H1 (cell line): ENCODE measurements at regions not wholly inside any gene's neighbourhood (a gene's known extent, or its start where the extent isn't known, plus 50 kb on each side); places are given as distances from the start of the nearest gene placed in this dataset.
A peak's percentile ranks its signal among the peaks of the same experiment; 100 is the strongest.

Experiments used
- CEBPB ChIP-seq: IDR thresholded peaks from 2 replicates; pipeline ENCODE4 v1.6.1; 2012; ENCODE audit warnings: low read depth, low read length
- CHD2 ChIP-seq: IDR thresholded peaks from 2 replicates; pipeline ENCODE4 v1.6.1; 2012; ENCODE audit warnings: low read length, improper control_type of control experiment
- EGR1 ChIP-seq: IDR thresholded peaks from 2 replicates; pipeline ENCODE4 v1.6.1; 2011; ENCODE audit warnings: low read depth, low read length, borderline replicate concordance
- EP300 ChIP-seq, 2 experiments: IDR thresholded peaks; 1 replicate in 1 of 2; 2 replicates in 1 of 2; pipeline ENCODE4 v1.6.1; 2011 to 2012; ENCODE audit warnings: low read depth in 2 of 2, low read length in 2 of 2, mild to moderate bottlenecking in 2 of 2, borderline replicate concordance in 1 of 2, inconsistent platforms in 1 of 2, moderate library complexity in 1 of 2
- EZH2 ChIP-seq: fragments of 200-600 bp; sonication (generic); IDR thresholded peaks from 2 replicates; pipeline ENCODE4 v1.7.1; 2012; ENCODE audit warnings: low read depth, mild to moderate bottlenecking, moderate library complexity, low read length, inconsistent platforms; ENCODE audit not compliant: severe bottlenecking
- HDAC2 ChIP-seq, 2 experiments: fragments of 300-600 bp in 1 of 2; sonication (generic) in 1 of 2; IDR thresholded peaks; 2 replicates each; pipeline ENCODE4 v1.6.1; 2011 to 2012; ENCODE audit warnings: low read depth in 2 of 2, low read length in 2 of 2, mild to moderate bottlenecking in 2 of 2, moderate library complexity in 2 of 2, borderline replicate concordance in 1 of 2, inconsistent platforms in 1 of 2
- JUND ChIP-seq: IDR thresholded peaks from 2 replicates; pipeline ENCODE4 v1.6.1; 2011; ENCODE audit warnings: mild to moderate bottlenecking, improper control_type of control experiment, low read length
- POLR2A ChIP-seq, 2 experiments: IDR thresholded peaks; 1 replicate in 1 of 2; 2 replicates in 1 of 2; pipeline ENCODE4 v1.6.1; 2011; ENCODE audit warnings: low read depth in 2 of 2, low read length in 2 of 2, mild to moderate bottlenecking in 2 of 2; ENCODE audit errors: control extremely low read depth in 1 of 2
- RAD21 ChIP-seq, 2 experiments: IDR thresholded peaks in 1 of 2; conservative IDR thresholded peaks in 1 of 2; 2 replicates each; pipeline ENCODE4 v1.6.1; 2011; ENCODE audit warnings: low read depth in 2 of 2, low read length in 2 of 2, improper control_type of control experiment in 1 of 2, inconsistent platforms in 1 of 2, mild to moderate bottlenecking in 1 of 2, moderate library complexity in 1 of 2
- SIN3A ChIP-seq, 2 experiments: IDR thresholded peaks in 1 of 2; conservative IDR thresholded peaks in 1 of 2; 2 replicates each; pipeline ENCODE4 v1.6.1; 2011 to 2012; ENCODE audit warnings: low read length in 2 of 2, improper control_type of control experiment in 1 of 2, low read depth in 1 of 2, mild to moderate bottlenecking in 1 of 2
- TAF7 ChIP-seq: optimal IDR thresholded peaks from 2 replicates; pipeline ENCODE3; 2011; ENCODE audit warnings: low read depth, mild to moderate bottlenecking, inconsistent platforms, low read length, moderate library complexity, borderline replicate concordance
- ZNF274 ChIP-seq: IDR thresholded peaks from 2 replicates; pipeline ENCODE4 v1.7.0; 2012; ENCODE audit warnings: low read length, borderline replicate concordance; ENCODE audit errors: extremely low read depth
- TF ChIP-seq, protein P1 (sequence below), 3 experiments: IDR thresholded peaks; 1 replicate in 2 of 3; 2 replicates in 1 of 3; pipeline versions ENCODE4 v1.5.1 to v1.6.1; 2011; ENCODE audit warnings: low read length in 3 of 3, mild to moderate bottlenecking in 3 of 3, inconsistent platforms in 2 of 3, low read depth in 1 of 3, moderate library complexity in 1 of 3; ENCODE audit not compliant: insufficient read depth in 1 of 3; ENCODE audit errors: control extremely low read depth in 1 of 3

DNA sequence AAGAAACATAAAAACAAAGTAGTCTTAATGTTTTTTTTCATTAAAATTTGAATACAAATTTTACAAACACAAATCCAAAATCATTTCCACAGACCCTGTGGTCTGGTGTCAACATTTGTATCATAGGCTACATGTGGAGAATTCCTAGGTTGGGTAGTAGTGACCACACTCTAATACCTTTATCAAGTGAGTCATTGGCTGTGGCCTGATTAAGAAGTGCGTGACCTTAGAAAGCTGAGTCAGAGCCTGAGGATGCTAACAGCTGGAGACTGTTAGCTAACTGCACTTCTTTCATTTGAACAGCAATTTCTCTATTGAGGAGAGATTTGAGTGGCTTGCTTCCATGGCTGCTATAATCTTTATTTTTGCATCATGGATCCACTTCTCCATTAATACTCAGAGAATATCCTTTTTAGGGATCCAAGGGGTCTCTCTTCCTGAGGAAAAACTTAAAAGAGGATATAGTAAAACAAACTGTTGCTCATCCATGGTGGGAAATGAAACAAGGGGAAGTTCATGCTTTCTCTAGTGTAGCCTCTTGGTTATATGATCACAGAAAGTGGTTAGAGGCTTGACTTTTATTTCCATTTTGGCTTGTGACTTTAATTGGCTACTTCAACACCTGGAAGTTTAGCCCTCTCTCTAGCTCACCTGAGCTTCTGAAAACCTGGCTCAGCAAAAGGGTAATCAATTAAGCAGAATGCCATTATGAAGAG lies 335.8 kb downstream of the PABPC4L start:
- TF ChIP-seq HDAC2 (IDR thresholded peaks at IDR 0.05; ENCODE audit: borderline replicate concordance in 1 of 2, low read depth in 2 of 2, low read length in 2 of 2) (no peak), SIN3A (conservative IDR thresholded peaks at IDR 0.05 in 1 of 2, IDR thresholded peaks at IDR 0.05 in 1 of 2; ENCODE audit: low read depth in 1 of 2, low read length in 2 of 2) (no peak), TAF7 (no peak), ZNF274 (no peak), EGR1 (no peak), RAD21 (IDR thresholded peaks at IDR 0.05 in 1 of 2, conservative IDR thresholded peaks at IDR 0.05 in 1 of 2; ENCODE audit: low read depth in 2 of 2, low read length in 2 of 2) (no peak), EZH2 (no peak), CEBPB (no peak), CHD2 (no peak), POLR2A (IDR thresholded peaks at IDR 0.05; ENCODE audit: control extremely low read depth in 1 of 2, low read depth in 2 of 2, low read length in 2 of 2) (no peak), EP300 (IDR thresholded peaks at IDR 0.05; ENCODE audit: borderline replicate concordance in 1 of 2, low read depth in 2 of 2, low read length in 2 of 2) (no peak), JUND (peak; percentile 78)
- TF ChIP-seq, protein P1, sequence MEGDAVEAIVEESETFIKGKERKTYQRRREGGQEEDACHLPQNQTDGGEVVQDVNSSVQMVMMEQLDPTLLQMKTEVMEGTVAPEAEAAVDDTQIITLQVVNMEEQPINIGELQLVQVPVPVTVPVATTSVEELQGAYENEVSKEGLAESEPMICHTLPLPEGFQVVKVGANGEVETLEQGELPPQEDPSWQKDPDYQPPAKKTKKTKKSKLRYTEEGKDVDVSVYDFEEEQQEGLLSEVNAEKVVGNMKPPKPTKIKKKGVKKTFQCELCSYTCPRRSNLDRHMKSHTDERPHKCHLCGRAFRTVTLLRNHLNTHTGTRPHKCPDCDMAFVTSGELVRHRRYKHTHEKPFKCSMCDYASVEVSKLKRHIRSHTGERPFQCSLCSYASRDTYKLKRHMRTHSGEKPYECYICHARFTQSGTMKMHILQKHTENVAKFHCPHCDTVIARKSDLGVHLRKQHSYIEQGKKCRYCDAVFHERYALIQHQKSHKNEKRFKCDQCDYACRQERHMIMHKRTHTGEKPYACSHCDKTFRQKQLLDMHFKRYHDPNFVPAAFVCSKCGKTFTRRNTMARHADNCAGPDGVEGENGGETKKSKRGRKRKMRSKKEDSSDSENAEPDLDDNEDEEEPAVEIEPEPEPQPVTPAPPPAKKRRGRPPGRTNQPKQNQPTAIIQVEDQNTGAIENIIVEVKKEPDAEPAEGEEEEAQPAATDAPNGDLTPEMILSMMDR (IDR thresholded peaks at IDR 0.05; ENCODE audit: control extremely low read depth in 1 of 3, insufficient read depth in 1 of 3, low read depth in 1 of 3, low read length in 3 of 3): no peak
